Pons (tissue), 1 donor: ENCODE measurements at regions not wholly inside any gene's neighbourhood (a gene's known extent, or its start where the extent isn't known, plus 50 kb on each side); places are given as distances from the start of the nearest gene placed in this dataset.

Source experiments
- DNase-seq: peaks from one replicate; pipeline ENCODE4 v3.0.0-alpha.2; 2016; ENCODE audit warnings: low spot score

DNA sequence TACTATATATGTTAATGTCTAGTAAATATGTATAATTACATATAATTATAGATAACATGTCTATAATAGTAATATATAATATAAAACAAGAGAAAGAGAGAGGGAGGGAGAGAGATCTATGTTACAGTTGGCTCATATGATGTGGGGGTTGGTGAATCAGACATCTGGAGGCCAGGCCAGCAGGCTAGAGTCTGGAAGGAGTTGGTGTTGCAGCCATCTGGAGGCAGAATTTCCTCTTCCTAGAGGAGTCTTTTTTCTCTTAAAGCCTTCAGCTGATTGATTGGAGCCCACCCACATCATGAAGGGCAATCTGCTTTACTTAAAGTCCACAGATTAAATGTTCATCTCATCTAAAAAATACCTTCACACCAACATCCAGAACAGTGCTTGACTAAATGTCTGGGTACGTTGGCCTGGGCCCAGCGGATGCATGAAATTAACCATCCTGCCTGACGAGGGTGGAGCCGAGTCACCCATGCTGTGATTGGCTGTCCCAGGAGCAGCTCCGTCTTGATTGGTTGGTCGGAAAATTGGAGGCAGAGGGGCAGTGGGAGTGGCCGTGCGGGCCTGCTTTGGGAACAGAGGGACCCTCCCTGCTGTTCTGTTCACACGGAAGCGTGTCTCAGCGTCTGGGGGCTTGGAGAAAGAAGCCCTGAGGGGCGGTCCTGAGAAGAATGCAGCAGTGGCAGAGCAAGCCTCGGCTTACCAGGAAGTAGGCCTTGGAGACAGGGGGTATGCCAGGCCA lies 392.4 kb downstream of the QKI start:
- DNase-seq = no peak

DNA sequence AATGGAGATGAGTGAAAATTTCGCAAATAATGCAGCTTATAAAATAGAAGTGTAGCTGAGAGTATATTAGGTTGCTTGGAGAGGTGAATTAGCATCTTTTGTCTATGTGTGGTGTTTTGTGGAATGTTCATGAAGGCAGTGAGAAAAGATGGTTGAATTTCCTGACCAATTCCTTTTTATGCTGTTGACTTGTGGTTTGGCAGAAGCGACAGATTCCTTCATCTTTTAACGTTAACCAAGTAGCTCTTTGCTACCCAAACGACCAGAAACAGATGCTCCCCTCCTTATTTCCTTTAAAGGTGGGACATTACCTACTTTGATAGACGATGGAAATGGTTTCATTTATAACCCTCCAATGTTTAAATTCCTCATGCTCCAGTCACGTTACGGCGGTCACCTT lies 390.5 kb downstream of the QKI start:
- DNase-seq = no peak

DNA sequence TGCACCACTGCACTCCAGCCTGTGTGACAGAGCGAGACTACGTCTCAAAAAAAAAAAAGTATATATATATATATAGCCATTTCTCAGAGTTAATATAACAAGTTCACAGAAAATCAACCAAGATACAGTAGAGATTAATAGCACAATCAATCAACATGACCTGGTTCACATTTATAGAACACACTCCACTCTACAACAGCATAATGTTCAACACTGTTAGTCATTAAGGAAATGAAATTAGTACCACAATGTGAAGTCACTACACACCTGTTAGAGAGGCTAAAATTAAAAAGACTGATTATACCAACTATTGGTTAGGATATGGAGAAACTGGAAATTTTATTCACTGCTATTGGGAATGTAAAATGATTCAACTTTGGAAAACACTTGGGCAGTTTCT lies 387.7 kb downstream of the QKI start:
- DNase-seq = no peak

DNA sequence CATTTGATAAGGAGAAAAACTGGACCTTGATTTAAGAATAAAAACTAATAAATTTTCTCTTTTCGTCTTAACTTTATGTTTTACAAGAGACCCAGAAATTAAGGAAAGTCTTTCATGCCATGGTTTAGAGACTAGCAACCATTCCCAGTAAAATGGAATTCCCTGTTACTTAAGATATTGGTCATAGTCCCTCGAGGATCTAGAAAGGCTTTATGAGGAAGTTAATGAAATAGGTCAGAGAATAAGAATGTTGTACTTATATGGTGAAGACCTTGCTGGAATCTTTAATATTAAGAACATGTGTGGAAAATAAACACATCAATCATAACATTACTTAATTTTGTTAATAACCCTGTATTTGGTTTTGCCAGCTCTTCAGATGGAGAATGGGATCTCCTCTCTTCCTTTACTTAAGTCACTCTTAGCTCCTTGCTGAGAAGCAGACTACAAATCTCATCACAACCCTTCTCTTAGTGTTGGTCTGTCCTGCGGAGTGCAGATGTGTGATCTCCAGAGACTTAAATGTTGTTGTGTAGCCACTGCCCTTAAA lies 382.9 kb downstream of the QKI start:
- no peak for DNase-seq

DNA sequence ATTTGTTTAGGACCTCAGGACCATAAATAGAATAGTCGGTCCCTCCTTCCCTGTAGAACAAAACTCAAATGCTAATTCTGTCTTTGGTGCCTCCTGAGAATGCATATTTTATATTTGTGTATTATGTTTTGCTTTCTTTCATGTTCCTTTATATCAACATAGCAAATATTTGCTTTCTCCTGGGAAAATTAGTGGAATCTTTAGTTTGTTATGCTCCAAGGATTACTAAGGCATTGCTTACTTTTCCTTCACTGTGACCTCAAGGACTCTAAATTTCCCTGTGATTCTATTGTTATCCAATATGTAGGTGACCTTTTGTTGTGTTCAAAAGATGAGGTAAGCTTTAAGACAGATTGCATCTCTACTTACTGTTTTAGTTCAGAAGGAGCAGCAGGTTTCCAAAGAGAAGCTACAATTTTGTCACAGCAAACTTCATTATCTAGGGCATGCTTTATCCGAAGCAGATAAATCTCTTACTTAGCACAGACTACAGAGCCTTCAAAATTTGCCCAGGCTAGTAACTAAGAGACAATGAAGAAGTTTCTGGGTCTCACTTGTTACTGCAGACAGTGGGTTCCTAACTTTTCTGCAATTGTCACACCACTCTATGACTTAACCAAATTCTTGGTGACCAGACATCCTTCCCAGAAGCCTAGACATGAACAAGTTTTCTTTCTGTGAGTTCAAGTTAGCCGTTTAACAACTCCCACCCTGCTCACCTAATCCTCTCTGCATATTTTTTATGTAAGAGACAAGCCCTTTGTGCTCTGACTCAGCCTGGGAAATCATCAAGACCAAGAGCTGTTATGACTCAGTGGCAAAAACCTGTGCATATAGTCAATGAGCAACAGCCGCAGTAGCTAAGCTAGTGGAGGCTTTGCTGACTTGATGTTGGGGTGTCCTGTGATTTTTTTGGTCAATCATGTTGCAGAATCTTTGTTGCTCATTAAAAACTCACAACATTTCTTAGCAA lies 378.8 kb downstream of the QKI start:
- no peak for DNase-seq

DNA sequence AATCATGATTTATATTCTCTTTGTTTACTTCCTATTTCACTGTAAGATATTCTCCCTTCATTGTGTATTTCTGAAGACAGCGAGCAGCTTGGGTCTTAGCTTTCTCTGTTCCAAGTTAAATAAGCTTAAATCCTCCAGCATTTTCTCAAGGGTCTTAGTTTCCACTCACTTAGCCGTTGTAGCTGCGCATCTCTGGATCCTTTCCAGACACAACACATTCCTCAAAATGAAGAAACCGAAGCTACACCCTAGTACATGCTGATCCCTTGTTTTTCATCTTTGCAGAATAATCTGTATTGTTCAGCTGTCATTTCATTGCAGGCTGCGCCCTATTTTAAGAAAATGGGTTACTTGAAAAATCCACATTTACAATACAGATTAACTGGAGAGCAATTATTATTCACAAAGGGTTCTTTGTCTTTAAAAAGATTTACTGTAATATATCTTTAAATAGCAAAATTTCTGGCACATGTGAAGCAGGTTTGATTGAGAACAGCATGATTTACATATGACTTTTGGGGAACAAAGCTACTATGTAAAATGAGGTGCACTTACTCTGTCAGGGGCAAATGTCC lies 375.8 kb downstream of the QKI start:
- no peak for DNase-seq

DNA sequence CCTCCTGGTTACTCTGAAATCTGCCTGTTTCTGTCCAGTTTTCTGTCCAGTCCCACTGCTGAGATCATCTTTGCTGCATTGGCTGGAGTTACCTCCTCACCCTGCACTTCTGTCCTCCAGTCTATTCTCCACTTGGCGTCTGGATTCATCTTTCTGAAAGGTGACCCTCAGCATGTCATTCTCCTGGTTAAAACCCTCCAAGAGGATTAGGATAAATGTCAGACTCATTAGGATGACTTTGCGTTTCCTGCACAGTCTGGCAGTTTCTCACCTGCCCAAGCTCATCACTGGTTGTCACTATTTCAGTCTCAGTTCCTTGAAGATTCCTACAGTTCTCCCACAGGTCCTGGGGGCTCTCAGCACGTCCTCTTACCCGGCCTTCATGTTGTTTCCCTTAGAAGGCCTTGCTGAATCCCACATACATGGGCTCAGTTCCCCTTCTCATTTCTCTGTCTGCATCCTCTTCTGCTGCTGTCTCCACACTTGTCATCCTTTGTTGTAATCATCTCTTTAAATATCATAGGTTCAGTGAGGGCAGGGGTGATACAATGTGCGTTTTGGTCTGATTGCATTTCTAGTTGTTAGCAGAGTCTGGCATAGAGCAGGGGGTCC lies 374.8 kb downstream of the QKI start:
- DNase-seq = no peak

DNA sequence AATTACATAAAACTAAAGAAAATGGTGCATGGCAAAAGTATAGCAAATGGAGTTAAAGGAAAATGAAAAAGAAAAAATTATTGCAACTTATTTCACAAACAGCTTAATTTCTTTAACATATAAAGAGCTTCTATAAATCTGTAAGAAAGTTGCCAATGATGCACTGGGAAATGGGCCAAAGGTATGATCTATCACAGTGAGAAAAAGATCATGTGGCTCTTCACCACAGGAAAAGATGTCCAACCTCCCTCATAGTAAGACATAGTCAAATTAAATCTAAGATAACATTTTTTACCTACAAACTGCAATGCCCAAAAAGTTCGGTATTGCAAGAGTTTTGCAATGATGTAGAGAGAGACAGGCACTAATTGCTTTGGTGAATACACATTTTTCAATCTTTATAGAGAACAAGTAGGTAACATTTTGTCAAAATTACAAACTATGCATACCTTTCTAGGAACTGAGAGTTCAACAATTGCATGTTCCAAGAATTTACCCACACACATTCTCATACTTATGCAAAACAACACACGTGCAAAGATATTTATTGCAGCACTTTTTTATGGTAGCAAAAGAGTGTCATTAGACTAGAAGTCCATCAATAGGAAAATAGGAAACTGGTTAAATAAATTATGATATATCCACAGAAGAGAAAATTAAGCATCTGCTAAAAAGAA lies 372.6 kb downstream of the QKI start:
- no peak for DNase-seq

DNA sequence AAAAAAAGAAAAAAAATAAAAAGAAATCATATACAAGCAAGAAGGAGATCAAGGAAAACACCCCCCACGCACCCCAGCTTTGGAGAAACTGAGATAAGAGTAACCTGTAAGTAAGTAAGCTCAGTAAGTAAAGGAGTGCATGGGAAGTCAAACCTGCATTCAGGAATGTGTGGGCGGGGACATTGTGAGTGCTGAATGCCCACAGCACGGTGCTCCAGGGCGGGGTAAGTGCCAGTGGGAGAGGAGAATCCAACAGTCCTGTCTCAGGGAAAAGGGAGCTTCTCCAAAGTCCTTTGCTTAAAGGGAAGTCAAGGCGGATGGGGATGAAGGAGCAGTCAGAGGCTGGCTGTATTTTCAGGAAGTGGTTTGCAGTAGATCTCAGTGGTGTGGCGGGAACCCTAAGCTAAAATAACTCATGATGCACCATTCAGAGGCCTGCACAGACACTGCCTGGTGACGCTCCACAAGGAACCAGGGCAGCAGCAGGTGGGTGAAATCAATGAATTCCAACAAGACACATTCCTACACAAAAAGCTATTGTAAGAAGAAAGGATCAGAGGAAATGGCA lies 368.0 kb downstream of the QKI start:
- peak; percentile 46 for DNase-seq

DNA sequence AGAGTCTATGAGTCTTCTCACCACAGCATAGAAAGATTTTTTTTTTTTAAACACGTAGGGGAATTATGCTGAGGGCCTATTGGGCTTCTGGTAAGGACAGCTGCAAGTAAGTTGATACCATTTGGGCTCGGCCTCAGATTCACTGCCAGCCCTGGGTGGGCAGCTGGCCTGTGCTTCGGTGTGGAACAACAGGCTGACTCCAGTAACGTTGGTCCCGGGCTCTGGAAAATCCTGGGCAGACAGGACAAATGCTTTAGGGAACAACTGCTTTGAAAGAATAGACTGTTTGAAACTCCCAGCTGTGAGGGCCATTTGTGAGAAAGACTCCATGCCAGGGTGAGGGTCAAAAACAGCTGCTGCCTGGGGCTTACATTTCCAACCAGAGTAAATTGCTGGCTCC lies 366.5 kb downstream of the QKI start:
- peak; percentile 54 for DNase-seq

DNA sequence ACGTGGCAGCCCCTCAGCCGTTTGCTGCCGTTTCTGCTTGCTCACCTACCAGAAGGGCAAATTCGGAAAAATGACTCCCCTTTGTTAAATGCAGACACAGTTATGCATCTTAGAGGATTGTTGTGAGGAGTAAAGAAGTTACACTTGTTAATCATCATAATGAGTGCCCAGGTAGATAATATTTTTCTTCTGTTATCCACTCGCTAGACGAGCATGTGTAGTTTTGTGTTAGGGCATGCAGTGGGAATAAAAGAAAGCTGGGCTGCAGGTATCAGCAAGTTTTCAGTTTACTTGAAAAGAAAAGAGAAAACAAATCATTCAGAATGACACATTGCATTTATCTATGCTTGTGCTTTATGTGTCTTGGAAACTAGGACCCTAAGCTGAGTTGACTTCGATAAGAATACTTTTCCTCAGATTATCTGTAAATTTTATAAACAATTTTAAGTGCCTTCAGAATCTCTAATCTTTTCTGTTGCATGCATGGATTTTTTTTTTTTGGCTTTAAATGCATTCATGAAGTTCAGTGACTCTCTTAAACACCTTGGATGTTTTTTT lies 365.3 kb downstream of the QKI start:
- no peak for DNase-seq

DNA sequence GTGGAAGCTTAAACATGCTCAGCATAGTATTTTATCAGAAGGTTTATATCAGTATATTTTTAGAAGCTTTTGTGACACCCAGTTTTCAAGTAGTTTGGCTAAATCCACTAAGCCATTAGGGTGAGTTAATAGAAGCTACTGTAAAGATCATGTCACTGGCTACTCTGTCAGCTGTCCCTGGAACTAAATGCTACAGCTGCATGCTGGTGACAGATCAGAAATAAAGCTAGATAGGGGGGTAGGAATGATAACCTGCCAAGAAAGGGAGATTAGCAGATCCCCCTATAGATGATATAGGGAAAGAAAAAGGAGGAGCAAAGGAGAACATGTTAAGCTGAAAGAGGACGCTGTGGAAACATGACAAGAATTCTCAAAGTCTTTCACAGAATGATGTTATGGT lies 363.2 kb downstream of the QKI start:
- no peak for DNase-seq

DNA sequence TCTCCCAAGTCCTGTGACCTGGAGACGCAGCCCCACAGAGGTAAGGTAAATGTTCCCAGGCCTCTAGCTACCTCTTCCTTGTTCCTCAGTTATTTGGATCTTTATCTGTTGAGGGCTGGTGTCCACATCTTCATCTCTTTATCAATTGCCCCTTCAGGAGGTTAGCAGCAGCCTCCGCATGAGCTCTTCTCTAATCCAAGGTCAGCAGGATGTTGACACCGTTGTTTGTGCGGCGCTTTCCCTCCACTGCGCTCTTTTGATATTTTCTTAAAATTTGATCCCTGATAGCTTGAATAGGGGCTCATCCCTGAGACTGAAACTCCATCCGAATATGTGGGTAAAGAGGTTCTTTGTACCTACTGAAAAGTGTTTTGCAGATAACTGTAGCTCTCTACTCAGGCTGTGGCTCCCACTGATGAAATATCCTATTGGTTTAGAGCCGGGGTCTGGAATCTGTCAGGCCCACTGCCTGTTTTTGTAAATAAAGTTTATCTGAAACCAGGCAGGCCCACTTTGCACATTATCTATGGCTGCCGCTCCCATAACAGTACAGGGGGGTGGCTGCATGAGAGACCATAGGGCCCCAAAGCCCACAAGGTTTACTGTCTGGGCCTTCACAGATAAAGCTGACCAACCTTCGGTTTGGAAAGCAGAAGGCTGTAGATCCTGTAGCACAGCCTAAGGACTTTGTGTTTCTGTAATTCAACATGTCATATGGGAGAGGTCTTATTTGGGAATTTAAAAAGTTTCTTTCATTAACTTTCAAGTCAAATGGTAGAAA lies 362.6 kb downstream of the QKI start:
- DNase-seq = no peak

DNA sequence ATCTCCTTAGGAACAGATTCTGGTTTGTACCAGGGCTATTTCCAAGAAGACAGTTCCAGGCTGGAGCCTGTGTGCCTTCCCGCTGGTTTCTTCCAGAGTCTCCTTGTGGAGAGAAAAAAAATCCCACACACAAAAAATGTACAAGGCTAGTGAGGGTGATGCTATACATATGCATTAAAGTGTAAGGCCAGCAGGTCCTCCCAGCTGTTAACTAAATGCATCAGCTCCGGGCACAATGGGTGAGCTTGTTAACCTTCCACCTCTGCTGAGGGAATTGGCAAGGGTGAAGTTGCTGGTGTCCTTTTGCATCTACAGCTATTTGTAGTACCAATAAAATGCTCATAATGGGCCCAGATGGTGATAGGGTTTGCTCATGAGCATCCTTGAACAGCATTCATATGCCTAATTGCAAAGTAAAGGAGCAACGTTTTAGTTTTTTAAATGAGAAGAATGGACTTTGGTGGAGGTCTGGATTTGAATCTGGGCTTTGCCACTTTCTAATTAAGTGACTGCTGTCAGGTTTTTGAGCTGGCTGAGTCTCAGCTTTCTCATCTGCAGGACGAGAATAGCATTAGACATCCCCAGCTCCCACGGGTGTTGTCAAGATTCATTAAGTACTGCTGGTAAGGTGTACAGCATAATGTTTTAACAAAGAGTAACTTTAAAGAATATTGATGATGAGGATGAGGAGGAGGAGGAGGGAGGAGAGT lies 361.8 kb downstream of the QKI start:
- DNase-seq = no peak

DNA sequence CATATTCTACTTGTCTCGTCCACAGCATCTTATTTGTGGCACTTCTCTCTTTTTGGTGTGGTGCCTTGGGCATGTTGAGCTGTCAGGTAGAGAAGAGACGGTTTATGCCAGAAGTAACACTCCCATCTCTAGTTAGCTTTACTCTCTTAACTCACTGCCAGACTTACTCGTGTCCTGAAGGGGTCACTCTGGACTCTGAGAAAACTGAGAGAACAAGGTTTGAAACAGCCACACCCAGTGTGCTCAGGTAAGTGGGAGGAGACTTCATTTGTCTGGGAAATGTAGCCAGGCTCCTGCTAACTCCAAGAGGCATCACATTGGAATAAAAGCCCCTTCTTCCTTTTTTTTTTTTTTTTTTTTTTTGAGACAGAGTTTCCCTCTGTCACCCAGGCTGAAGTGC lies 360.8 kb downstream of the QKI start:
- no peak for DNase-seq

DNA sequence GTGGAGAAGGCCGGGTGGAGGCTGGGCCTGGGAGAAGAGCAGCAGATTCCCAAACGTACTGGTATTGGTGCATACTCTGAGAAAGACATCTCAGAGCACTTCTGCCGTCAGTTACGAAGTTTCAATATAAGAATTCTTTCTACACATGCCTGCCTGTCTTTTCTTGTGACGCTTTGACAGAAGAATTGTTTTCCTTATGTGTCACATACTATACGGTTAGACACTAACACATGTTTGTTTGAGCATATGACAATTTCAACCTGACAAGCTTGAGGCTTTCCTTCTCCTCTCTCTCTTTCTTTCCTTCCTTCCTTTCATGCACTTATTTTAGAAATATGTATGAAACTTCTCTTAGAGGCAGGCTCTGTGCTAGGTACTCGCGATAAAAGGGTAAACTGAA lies 360.0 kb downstream of the QKI start:
- no peak for DNase-seq

DNA sequence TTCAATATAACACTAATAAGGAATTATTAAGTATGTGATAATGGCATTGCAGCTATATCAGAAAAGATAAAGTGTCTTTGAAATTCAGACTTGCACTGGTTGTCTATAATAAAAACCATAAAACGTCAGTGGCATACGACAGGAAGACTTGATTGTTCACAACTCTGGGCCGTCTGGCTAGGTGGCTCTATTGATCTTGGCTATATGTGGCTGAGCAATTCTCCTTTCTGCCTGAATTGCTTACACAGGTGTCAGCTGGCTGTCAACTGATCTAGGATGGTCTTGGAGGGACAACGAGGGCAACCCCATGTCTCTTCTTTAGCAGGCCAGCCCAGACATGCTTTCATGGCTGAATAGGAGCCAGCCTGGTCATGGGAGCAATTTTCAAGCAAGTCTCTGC lies 359.1 kb downstream of the QKI start:
- DNase-seq = no peak

DNA sequence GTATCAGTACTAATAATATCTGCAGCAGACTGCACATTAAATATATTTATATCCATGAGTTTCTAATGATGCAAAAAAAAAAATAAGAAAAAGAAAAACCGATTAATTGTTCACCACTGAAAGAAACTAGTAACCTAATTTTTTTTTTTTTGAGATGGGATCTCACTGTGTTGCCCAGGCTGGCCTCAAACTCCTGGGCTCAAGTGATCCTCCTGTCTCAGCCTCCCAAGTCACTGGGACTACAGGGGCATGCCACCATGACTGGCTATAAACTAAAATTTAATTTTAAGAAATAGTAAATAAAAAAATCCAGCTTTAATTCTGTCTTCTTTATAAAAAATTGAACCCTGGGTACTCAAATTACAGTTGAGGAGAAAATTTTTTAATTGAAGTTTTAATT lies 358.2 kb downstream of the QKI start:
- DNase-seq = no peak

DNA sequence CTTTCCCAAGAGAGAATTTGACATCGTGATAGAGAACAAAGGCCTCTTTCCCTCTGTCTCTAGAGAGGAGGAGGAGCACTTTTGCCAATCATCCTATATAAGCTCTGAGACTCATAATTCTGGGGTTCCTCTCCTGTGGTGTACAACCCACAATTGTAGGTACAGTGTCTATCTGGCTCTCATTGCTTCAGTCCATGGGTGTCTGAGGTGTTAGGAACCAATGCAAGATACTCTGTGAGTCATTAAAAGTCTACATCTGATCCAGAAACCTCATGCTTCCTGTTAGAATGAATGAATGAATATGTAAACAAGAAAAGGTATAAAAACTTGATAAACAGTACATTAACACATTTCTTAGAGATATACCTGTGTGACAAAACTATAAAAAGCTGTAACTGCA lies 356.7 kb downstream of the QKI start:
- DNase-seq = no peak

DNA sequence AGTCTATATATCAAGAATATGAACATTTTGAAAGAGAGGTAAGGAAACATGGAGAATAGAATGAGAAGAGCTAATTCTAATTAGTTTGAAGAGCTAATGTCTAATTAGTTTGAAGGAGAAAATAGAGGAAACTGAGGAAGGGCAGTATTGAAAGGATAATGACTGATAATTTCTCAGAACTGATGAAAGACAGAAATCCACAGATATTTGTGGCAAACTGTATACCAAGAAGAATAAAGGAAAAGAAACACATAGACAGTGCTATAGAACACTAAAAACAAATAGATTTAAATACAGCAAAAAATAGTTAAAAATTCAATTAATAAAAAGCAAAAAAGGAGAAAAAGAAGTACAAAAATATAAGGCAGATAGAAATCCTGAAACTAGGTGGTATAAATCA lies 354.4 kb downstream of the QKI start:
- DNase-seq = no peak
